ENCODE measurements at regions not wholly inside any gene's neighbourhood (a gene's known extent, or its start where the extent isn't known, plus 50 kb on each side); places are given as distances from the start of the nearest gene placed in this dataset.
A peak's percentile ranks its signal among the peaks of the same experiment; 100 is the strongest.

GRCh38 chr1:219120624-219121544, 52.8 kb upstream of the LYPLAL1 start:
- WGBS, 2 donors: 81 to 85% methylated on average over 6 of the region's 6 CpGs
- Histone ChIP-seq H3K9me3 (no peaks in the 10 kb centered on the region), H3K4me1 (no peaks in the 10 kb centered on the region), H3K27ac (no peak overlapping the region), H3K27me3 (no peaks in the 10 kb centered on the region), H3K4me3 (no peak overlapping the region), H3K36me3 (no peaks in the 10 kb centered on the region)
- FAIRE-seq: no peak
- no peak for DNase-seq
- TF ChIP-seq CTCF (IDR thresholded peaks at IDR 0.05): no peak
- ATAC-seq: peak in 2 of 4 donors; percentile 24 to 72
- intact Hi-C loops (cut with DNase I): no loop called here

- 87 to 92% methylated on average over 2 of the region's 2 CpGs for WGBS, 2 donors
- Histone ChIP-seq H3K27ac (no peak overlapping the region), H3K9me3 (no peaks in the 10 kb centered on the region), H3K27me3 (no peaks in the 10 kb centered on the region), H3K36me3 (no peaks in the 10 kb centered on the region), H3K4me1 (no peaks in the 10 kb centered on the region), H3K4me3 (no peak overlapping the region)
- FAIRE-seq (no peak), ATAC-seq (no peak), DNase-seq (no peak)
- intact Hi-C loops (cut with DNase I): no loop called here
- TF ChIP-seq CTCF (IDR thresholded peaks at IDR 0.05): no peak
Observed at GRCh38 chr1:219121679-219122078, 52.0 kb upstream of the LYPLAL1 start.

GRCh38 chr1:219123036-219123435, 50.6 kb upstream of the LYPLAL1 start:
- ATAC-seq: no peak
- intact Hi-C loops (cut with DNase I): no loop called here

More at GRCh38 chr1:219123036-219123435, 50.6 kb upstream of the LYPLAL1 start:
- WGBS, 2 donors: 83 to 87% methylated on average over 4 of the region's 4 CpGs
- Histone ChIP-seq H3K4me3 (no peak overlapping the region), H3K27ac (no peak overlapping the region), H3K36me3 (no peaks in the 10 kb centered on the region), H3K27me3 (no peaks in the 10 kb centered on the region), H3K4me1 (no peaks in the 10 kb centered on the region), H3K9me3 (no peaks in the 10 kb centered on the region)
- FAIRE-seq: no peak
- no peak for DNase-seq
- no peak for TF ChIP-seq CTCF (IDR thresholded peaks at IDR 0.05)

Data from pancreas (tissue), 10 donors.